Mucosa of descending colon (tissue), 3 donors: ENCODE measurements at regions not wholly inside any gene's neighbourhood (a gene's known extent, or its start where the extent isn't known, plus 50 kb on each side); places are given as distances from the start of the nearest gene placed in this dataset.
A peak's percentile ranks its signal among the peaks of the same experiment; 100 is the strongest.
"Not testable (repeated sequence)": the region's sequence is repeated elsewhere in the genome, so short reads cannot be mapped to it uniquely, and the experiment has no call there.

Experiments
- ATAC-seq: fragments of 200-7000 bp; cut with Tn5 transposase; one replicate; pipeline ENCODE4 v1.9.1; 2020; ENCODE audit warnings: mild to moderate bottlenecking, moderate library complexity
- DNase-seq, 3 donors: peaks; one replicate each; pipeline ENCODE4 v3.0.0-alpha.2; 2020
- H3K36me3 ChIP-seq: fragments of 200-600 bp; one replicate; pipeline ENCODE4 v1.8.0; 2021; ENCODE audit warnings: low read depth, mild to moderate bottlenecking
- H3K4me1 ChIP-seq: fragments of 200-600 bp; one replicate; pipeline ENCODE4 v1.8.0; 2021; ENCODE audit warnings: low read depth, mild to moderate bottlenecking
- H3K4me3 ChIP-seq: fragments of 200-600 bp; one replicate; pipeline ENCODE4 v1.8.0; 2021; ENCODE audit warnings: mild to moderate bottlenecking
- H3K9me3 ChIP-seq: fragments of 200-600 bp; one replicate; pipeline ENCODE4 v1.8.0; 2021; ENCODE audit warnings: mild to moderate bottlenecking
- CTCF ChIP-seq: fragments of 200-600 bp; IDR thresholded peaks from one replicate; pipeline ENCODE4 v1.8.0; 2022; ENCODE audit warnings: antibody characterized with exemption, mild to moderate bottlenecking
- intact Hi-C, 2 donors: fragments of 100-400 bp; cut with DNase I in 1 of 2; cut with micrococcal nuclease in 1 of 2; formaldehyde crosslinking; loops; one replicate each; pipeline versions ENCODE4 v1.11.0 to v1.11.1; 2022; cut with DNase I, micrococcal nuclease
- donor health status: DM: no; HTN: no; CAD: no; lungs with moderate emphysema.
- donor health status: DM: no; HTN: no; CAD: no.
- donor health status: DM: no; HTN: yes; CAD: no.

DNA sequence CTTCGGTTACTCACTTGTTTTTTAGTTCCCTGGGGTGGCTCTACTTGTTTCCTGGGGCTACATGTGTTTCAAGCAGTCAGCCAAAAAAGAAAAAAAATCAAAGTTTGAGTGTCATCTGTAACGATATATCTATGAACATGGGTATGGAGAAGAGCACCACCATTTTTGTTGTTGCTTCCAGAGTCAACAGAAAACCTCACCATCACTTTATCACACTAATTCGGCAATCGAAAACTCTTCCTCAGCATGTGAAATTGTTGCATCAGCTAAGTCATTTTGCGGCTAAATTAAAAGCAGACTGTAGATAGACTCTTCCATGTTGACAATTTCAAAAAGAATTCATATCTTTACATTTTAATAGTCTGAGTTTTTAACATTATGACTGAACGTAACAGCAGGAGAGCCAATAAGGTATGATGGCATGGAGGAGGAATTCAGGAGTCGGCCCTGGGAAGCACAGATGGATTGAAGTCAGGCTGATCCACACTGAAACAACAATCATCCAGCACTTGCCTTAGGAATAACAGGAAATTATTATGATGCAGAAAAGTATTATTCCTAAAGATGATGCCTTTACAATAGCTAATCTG lies 455.7 kb upstream of the KLF6 start:
- TF ChIP-seq CTCF, result no peak
- DNase-seq (no peak), ATAC-seq (no peak)
- intact Hi-C loops, result no loop called here
- H3K9me3 ChIP-seq, result no peaks in the 10 kb centered on the region
- peaks cover 5% of the 10 kb centered on the region for H3K4me1 ChIP-seq
- no peaks in the 10 kb centered on the region for H3K36me3 ChIP-seq
- H3K4me3 ChIP-seq, result no peak overlapping the region

- H3K36me3 ChIP-seq, result no peaks in the 10 kb centered on the region
- intact Hi-C loops, result no loop called here
- H3K4me1 ChIP-seq, result peaks cover 5% of the 10 kb centered on the region
- no peak overlapping the region for H3K4me3 ChIP-seq
- ATAC-seq, result no peak
- DNase-seq, result no peak
- H3K9me3 ChIP-seq, result no peaks in the 10 kb centered on the region
- TF ChIP-seq CTCF, result no peak
Observed at GRCh38 chr10:4239186-4239585, 454.2 kb upstream of the KLF6 start.

DNA sequence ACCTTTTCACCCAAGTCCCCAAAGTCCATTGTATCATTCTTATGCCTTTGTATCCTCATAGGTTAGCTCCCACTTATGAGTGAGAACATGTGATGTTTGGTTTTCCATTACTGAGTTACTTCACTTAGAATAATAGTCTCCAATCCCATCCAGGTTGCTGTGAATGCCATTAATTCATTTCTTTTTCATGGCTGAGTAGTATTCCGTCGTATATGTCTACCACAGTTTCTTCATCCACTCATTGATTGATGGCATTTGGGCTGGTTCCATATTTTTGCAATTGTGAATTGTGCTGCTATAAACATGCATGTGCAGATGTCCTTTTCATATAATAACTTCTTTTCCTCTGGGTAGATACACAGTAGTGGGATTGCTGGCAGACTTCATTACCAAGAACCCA lies 451.9 kb upstream of the KLF6 start:
- ATAC-seq, intact Hi-C loops: not testable (repeated sequence)

GRCh38 chr10:4234661-4235060 lies 449.7 kb upstream of the KLF6 start:
- intact Hi-C loops, result no loop called here
- DNase-seq, result no peak
- Histone ChIP-seq H3K9me3 (peaks cover 3% of the 10 kb centered on the region), H3K4me1 (no peaks in the 10 kb centered on the region), H3K36me3 (no peaks in the 10 kb centered on the region), H3K4me3 (no peak overlapping the region)
- ATAC-seq, result peak; percentile 64
- no peak for TF ChIP-seq CTCF

More for the DNA sequence above, 451.9 kb upstream of the KLF6 start:
- not testable (repeated sequence) for H3K4me1 ChIP-seq, H3K4me3 ChIP-seq, H3K9me3 ChIP-seq, H3K36me3 ChIP-seq, DNase-seq

DNA sequence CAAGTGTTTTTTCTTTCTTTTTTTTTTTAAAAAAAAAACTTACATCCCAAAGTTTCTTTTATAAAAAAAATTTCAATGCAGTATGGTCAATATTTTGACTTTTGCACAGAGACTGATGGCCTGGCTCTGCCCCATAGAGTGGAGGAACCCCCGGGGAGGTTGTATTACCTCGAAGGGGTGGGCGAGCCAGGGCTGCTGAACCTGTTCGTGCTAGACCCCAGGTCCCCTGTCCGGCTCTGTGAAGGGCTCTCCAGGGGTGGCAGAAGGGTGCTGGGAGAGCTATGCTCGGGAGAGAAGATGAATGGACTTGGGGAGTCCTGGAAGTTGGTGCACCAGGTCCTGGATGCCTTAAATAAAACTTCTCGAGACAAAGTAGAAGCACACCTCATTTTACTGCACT lies 446.4 kb upstream of the KLF6 start:
- Histone ChIP-seq H3K4me1 (no peaks in the 10 kb centered on the region), H3K9me3 (peaks cover 3% of the 10 kb centered on the region), H3K4me3 (no peak overlapping the region), H3K36me3 (no peaks in the 10 kb centered on the region)
- no peak for TF ChIP-seq CTCF
- DNase-seq (no peak), ATAC-seq (no peak)
- intact Hi-C loops, result no loop called here

DNA sequence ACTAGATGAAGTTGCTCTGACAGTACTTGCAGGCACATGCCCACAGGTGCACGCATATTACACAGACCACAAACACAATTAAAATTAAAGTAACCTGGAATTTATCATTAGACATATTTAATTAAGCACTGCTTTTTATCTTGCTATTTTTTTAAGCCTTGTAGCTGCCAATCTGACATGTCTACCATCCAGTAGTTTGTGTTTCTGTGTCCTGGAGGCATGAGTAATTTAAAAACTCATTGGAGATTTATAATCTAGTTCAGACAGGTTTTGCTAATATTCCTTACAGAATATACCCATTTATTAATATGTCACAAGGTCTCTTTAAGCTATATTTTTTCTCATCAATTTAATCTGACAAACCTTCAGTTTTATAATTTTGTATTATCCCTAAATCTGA lies 445.0 kb upstream of the KLF6 start:
- DNase-seq, result no peak
- ATAC-seq, result no peak
- Histone ChIP-seq H3K4me1 (no peaks in the 10 kb centered on the region), H3K4me3 (no peak overlapping the region), H3K36me3 (no peaks in the 10 kb centered on the region), H3K9me3 (peaks cover 3% of the 10 kb centered on the region)
- intact Hi-C loops, result no loop called here
- no peak for TF ChIP-seq CTCF
